RWPE1 (cell line): ENCODE measurements at regions not wholly inside any gene's neighbourhood (a gene's known extent, or its start where the extent isn't known, plus 50 kb on each side); places are given as distances from the start of the nearest gene placed in this dataset.

ENCODE experiments used
- CTCF ChIA-PET: fragments of 350-600 bp; sonication (Branson Sonifier 250); formaldehyde crosslinking; extraction: SDS; loops from one replicate; lab custom pipeline; 2021; lab: Yijun Ruan, JAX
- POLR2A ChIA-PET: fragments of 400-600 bp; formaldehyde crosslinking; extraction: SDS; loops from one replicate; lab custom pipeline; 2020; ENCODE audit warnings: antibody characterized with exemption; ENCODE audit not compliant: low non-redundant PET; lab: Yijun Ruan, JAX
- DNase-seq: peaks from one replicate; pipeline ENCODE4 v3.0.0; 2012; ENCODE audit warnings: low spot score
- H3K27ac ChIP-seq: fragments of 450-650 bp; 2 replicates; pipeline ENCODE4 v1.5.1; 2017
- CTCF ChIP-seq: fragments of 450-650 bp; conservative IDR thresholded peaks from 2 replicates; pipeline ENCODE4 v1.5.1; 2017; ENCODE audit warnings: low read depth, mild to moderate bottlenecking

GRCh38 chr16:27712251-27712711 is 162.3 kb downstream of the KATNIP start:
- H3K27ac ChIP-seq: no peak overlapping the region
- ChIA-PET CTCF (no interaction called here), POLR2A (no interaction called here)
- no peak for TF ChIP-seq CTCF
- DNase-seq: no peak

- H3K27ac ChIP-seq: no peak overlapping the region
- ChIA-PET CTCF (no interaction called here), POLR2A (no interaction called here)
- no peak for TF ChIP-seq CTCF
- DNase-seq: no peak
These were observed 167.8 kb downstream of the KATNIP start for GRCh38 chr16:27717726-27718125.

GRCh38 chr16:27718201-27719105 is 168.5 kb downstream of the KATNIP start:
- H3K27ac ChIP-seq: no peak overlapping the region
- no peak for TF ChIP-seq CTCF
- POLR2A ChIA-PET: interaction anchor here (0.6 kb wide), 1 partner anchor 83 kb away, joined by 3 read pairs; no protein-coding TSS in a partner anchor
- CTCF ChIA-PET: no interaction called here
- DNase-seq: no peak

GRCh38 chr16:27719106-27719445 is 169.1 kb downstream of the KATNIP start:
- ChIA-PET POLR2A (no interaction called here), CTCF (no interaction called here)
- no peak overlapping the region for H3K27ac ChIP-seq
- TF ChIP-seq CTCF: no peak
- DNase-seq: no peak

- no peak overlapping the region for H3K27ac ChIP-seq
- ChIA-PET CTCF (no interaction called here), POLR2A (no interaction called here)
- no peak for TF ChIP-seq CTCF
- DNase-seq: no peak
These were observed 171.0 kb downstream of the KATNIP start for GRCh38 chr16:27720731-27721530.

GRCh38 chr16:27721531-27722181 is 171.7 kb downstream of the KATNIP start:
- DNase-seq: no peak
- no peak overlapping the region for H3K27ac ChIP-seq
- no peak for TF ChIP-seq CTCF
- CTCF ChIA-PET: no interaction called here
- POLR2A ChIA-PET: no interaction called here
